ENCODE measurements at regions not wholly inside any gene's neighbourhood (a gene's known extent, or its start where the extent isn't known, plus 50 kb on each side); places are given as distances from the start of the nearest gene placed in this dataset.

DNA sequence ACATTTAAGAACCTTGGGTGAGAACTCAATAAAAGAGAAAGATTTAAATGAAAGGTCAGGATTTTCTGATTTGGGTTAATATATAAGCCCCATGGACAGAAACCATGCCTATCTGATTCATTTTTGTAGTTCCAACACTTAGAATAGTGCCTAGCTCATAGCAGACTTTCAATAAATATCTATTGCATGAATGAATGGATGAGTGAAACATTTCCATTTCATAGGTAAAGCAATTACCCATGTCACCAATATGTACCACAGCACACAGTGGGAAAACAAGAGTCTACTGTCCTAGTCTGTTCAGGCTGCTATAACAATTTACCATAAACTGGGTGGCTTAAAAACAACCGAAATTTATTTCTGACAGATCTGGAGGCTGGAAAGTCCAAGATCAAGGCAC, 63.9 kb upstream of the PTPN13 start:
- no peak for DNase-seq

DNA sequence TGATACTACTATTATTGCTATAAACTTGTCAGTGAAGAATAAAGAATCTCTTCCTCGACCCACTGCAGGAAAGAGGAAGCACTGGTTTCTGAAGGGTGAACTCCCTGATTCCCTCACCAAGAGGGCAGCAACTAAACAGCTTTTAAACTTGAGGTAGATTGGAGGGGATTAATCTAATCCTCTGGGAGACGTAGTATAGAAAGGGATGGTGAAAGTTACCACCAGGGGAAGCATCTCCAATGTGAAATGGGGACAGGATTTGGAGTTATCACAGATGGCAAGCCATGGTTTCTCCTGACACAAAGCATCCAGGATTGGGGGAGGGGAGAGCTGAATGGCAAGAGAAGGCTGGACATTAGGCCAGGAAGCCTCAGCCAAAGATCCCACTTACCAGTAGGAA, 62.7 kb upstream of the PTPN13 start:
- no peak for DNase-seq

DNA sequence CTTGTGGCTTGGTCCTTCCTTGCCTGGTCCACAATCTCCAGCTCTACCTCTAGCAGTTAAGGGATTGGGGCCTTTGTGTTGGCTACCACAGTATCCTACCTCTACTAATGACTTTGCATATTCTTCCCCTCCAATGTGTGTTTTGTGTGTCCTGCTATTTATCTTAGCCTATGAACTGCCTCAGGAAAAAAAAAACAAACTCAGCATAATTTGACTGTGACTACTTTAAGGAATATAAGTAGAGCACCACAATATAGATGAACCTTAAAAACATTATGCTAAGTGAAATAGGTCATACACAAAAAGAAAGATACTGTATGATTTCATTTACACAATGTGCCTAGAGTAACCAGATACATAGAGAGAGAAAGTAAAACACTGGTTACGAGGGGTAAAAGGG, 61.3 kb upstream of the PTPN13 start:
- DNase-seq = no peak

DNA sequence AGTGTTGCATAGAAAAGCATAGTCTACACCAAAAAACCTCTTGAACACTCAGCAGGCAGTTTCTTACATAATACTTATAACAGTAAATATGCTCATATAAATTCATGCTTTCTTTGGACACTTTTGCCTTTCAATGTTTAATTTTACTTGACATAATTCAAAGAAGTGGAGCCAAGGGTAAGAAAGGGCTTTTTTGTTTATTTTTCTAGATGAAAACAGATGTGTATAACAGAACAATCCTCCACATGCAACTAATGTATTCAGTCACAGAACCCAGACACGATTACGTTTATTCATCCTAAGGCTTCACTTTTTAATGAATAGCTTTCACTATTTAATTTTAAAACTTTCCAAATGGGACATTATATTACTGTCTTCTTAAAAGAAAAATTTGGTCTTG, 58.0 kb upstream of the PTPN13 start:
- no peak for DNase-seq

DNA sequence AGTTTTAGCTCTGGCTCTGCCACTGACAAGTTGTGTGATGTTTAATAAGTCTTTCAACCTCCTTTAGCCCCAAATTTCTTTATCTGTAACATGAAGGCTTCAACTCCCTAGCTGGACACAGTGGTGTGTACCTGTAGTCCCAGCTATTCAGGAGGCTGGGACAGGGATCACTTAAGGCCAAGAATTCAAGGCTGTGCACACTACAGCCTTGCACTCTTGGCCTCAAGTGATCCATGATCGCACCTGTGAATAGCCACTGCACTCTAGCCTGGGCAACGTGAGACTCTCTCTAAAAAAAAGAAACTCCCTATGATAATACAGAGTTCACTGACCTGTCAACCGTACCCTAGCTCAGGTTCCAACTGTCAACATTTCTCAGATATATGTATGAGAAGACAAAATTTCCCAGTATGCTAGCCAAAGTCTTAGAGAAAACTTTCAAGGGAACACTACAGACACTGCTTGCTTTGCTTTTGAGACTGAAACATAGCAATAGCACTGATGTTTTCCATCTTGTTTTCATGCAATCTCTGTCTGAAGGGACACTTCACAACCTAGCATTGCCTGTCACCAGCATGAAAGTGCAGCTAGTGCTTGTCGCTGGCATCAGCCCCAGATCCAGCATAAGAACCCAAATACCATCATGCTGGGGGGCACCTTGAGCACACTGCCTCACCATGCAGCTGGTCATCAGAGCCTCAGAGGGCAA, 51.6 kb upstream of the PTPN13 start:
- no peak for DNase-seq

DNA sequence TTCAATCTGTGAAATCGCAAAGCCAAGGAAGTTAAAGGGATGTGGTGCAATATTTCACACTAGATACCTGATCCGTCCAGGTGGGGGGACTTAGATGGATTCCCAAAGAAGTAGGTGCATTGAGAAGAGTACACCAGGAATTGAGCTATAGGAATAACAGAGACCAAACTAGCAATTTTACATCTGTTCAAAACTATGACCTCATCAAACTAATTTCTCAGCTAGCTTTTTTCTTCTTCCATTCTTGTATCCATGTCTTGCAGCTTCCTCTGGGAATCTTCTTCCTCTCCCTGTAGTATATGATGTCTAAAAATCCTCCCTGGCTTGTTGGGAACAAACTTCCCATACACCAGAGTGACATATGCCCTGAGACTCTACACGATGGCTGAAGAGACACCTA, 51.0 kb upstream of the PTPN13 start:
- no peak for DNase-seq

DNA sequence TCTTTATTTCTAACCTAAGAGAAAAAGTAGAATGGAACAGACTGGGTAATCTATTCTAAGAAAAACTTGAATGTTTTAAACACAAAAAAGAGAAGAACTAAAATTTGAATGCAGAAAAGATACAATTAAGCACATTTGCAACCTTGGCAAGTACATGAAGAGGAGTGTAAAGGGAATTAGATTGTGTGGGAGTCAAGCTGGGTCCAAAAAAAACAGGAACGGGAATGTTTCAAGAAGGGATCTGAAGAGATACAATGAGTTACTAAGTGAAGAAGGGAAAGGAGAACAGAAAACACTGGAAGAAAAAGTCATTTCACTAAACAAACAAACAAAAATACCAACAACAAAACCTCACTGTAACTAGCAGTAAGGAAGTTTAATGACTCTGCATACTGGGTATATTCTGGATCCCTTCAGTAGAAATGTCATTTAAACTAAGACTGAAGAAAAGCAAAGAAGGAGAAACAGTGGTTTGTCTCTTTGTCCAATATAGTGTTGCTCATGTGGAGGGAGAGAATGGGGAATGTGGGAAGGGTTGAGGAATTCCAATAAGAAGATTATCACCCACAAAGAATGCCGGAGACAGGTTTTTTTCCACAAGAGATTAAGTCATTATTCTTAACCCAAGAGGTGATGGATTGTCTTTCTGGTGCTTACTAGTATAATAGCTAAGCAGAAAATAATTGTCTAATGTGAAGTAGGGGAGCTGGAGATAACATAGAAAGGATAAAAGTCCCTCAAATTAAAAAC, 50.4 kb upstream of the PTPN13 start:
- no peak for DNase-seq

DNA sequence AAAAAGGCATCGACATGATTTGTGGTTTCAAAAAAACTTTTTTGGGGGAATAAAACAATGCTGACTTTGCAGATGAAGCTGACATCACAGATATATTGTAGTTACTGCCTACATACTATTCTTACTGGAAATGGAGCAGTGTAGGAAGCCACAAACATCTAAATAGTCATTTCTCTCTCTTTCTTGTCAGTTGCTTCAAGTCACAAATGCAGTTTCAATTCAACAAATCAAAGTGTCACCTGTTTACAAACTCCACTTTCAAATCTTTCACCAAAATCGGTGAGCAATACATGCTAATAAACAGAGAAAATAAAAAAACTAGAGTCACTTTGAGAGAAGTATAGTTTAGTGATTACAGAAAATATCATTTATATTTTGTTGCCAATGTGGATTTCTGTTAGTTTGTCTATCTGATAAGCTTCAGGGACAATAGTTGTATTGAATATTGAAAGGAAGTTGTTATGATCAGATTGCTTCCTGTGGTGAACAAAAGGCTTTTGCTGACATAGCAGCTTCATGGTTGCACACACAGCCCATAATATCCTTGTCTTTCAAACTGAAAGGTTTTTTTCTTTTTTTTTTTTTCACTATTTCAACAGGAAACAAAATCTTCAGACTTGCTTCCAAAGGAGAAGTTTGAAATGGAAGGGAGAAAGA, 49.7 kb upstream of the PTPN13 start:
- no peak for DNase-seq
